HepG2 (cell line): ENCODE measurements at regions not wholly inside any gene's neighbourhood (a gene's known extent, or its start where the extent isn't known, plus 50 kb on each side); places are given as distances from the start of the nearest gene placed in this dataset.

Experiments used
- ATAC-seq: fragments of 200-7000 bp; cut with Tn5 transposase; 3 replicates; pipeline ENCODE4 v1.9.1; 2020; ENCODE audit warnings: mild to moderate bottlenecking, moderate library complexity
- BruUV-seq: library from RNA; stranded (reverse); fragments of 400-500 nt; replicated peaks from 2 replicates; lab custom pipeline; 2021; lab: Mats Ljungman, UMichigan
- CTCF ChIA-PET: fragments of 300-600 bp; formaldehyde crosslinking; extraction: SDS; loops from one replicate; lab custom pipeline; 2021; ENCODE audit warnings: low total read pairs, inconsistent platforms, low intra/inter-chr PET ratio; lab: Yijun Ruan, JAX
- POLR2A ChIA-PET: fragments of 350-600 bp; sonication (Branson Sonifier 250); formaldehyde crosslinking; loops from one replicate; lab custom pipeline; 2020; ENCODE audit warnings: antibody characterized with exemption, inconsistent platforms; lab: Yijun Ruan, JAX
- DNase-seq: peaks from one replicate; pipeline ENCODE4 v3.0.0-alpha.2; 2015; ENCODE audit warnings: low spot score
- FAIRE-seq: peaks from 3 replicates; lab custom pipeline; 2011; peaks lifted over from hg19 to GRCh38; lab: Jason Lieb, UNC
- H2AFZ ChIP-seq: one replicate; pipeline ENCODE4 v1.6.1; 2011; ENCODE audit warnings: low read length, inconsistent platforms
- H3K27ac ChIP-seq: fragments of 300-600 bp; 3 replicates; pipeline ENCODE4 v1.8.0; 2011; ENCODE audit warnings: mixed run types, mild to moderate bottlenecking, mixed read lengths, low read length, inconsistent platforms; ENCODE audit not compliant: insufficient read depth; ENCODE audit errors: extremely low read length
- H3K27me3 ChIP-seq, 2 experiments: fragments of 200-600 bp in 1 of 2; 2 replicates in 1 of 2; 3 replicates in 1 of 2; pipeline versions ENCODE4 v1.6.0 to v1.8.0; 2011; ENCODE audit warnings: low read length in 2 of 2, mild to moderate bottlenecking in 2 of 2, moderate library complexity in 2 of 2, inconsistent platforms in 1 of 2; ENCODE audit not compliant: insufficient read depth in 2 of 2, control insufficient read depth in 1 of 2
- H3K36me3 ChIP-seq, 2 experiments: fragments of 200-600 bp in 1 of 2; replicated peaks in 1 of 2; 2 replicates in 1 of 2; 3 replicates in 1 of 2; pipeline versions ENCODE4 v1.5.1 to v1.8.0; 2011; ENCODE audit warnings: low read length in 2 of 2, inconsistent platforms in 1 of 2; ENCODE audit not compliant: insufficient read depth in 2 of 2, control insufficient read depth in 1 of 2
- H3K4me1 ChIP-seq: 2 replicates; pipeline ENCODE4 v1.5.1; 2012; ENCODE audit warnings: low read length, inconsistent platforms; ENCODE audit not compliant: insufficient read depth
- H3K4me2 ChIP-seq: 2 replicates; pipeline ENCODE4 v1.6.0; 2011; ENCODE audit warnings: low read depth, low read length, inconsistent platforms
- H3K4me3 ChIP-seq, 3 experiments: fragments of 200-600 bp in 1 of 3; sonication (generic), shearing (Covaris generic) in 1 of 3; replicated peaks in 1 of 3; 2 replicates each; pipeline ENCODE4 v1.5.1; 2011 to 2016; ENCODE audit warnings: low read length in 3 of 3, inconsistent platforms in 2 of 3, low read depth in 2 of 3, mild to moderate bottlenecking in 2 of 3, control low read depth in 1 of 3, mixed read lengths in 1 of 3; ENCODE audit not compliant: insufficient read depth in 1 of 3
- H3K79me2 ChIP-seq: one replicate; pipeline ENCODE4 v1.6.1; 2011; ENCODE audit warnings: low read length, inconsistent platforms; ENCODE audit not compliant: insufficient read depth
- H3K9ac ChIP-seq: 2 replicates; pipeline ENCODE4 v1.6.0; 2011; ENCODE audit warnings: mild to moderate bottlenecking, low read depth, low read length, inconsistent platforms; ENCODE audit not compliant: insufficient read depth
- H3K9me3 ChIP-seq: 2 replicates; pipeline ENCODE4 v1.5.1; 2012; ENCODE audit warnings: mild to moderate bottlenecking, low read length
- H4K20me1 ChIP-seq: 2 replicates; pipeline ENCODE4 v1.6.0; 2011; ENCODE audit warnings: inconsistent platforms, mild to moderate bottlenecking, low read length, moderate library complexity; ENCODE audit not compliant: insufficient read depth
- ARID2 ChIP-seq: sonication (generic); formaldehyde crosslinking; IDR thresholded peaks from 2 replicates; pipeline ENCODE4 v1.8.1; 2022; ENCODE audit warnings: mild to moderate bottlenecking, missing genetic modification reagents, borderline replicate concordance
- ATF7 ChIP-seq, 2 experiments: fragments of 450-650 bp in 1 of 2; sonication (generic) in 1 of 2; formaldehyde crosslinking in 1 of 2; IDR thresholded peaks; 2 replicates each; pipeline versions ENCODE4 v1.4.0 to v1.6.1; 2016 to 2020; ENCODE audit warnings: antibody characterized with exemption in 1 of 2, mild to moderate bottlenecking in 1 of 2, missing genetic modification reagents in 1 of 2
- EZH2 ChIP-seq: conservative IDR thresholded peaks from 2 replicates; pipeline ENCODE4 v1.6.1; 2012; ENCODE audit warnings: mild to moderate bottlenecking, low read depth, low read length, moderate library complexity
- ISX ChIP-seq: sonication (generic); formaldehyde crosslinking; conservative IDR thresholded peaks from 2 replicates; pipeline ENCODE4 v1.5.0; 2020; ENCODE audit warnings: missing genetic modification reagents
- PCBP2 ChIP-seq: fragments of 200-400 bp; formaldehyde crosslinking; optimal IDR thresholded peaks from 2 replicates; pipeline ENCODE3; 2018; ENCODE audit warnings: low read length, low read depth; ENCODE audit not compliant: poor library complexity, severe bottlenecking
- PITX1 ChIP-seq: sonication (generic); formaldehyde crosslinking; IDR thresholded peaks from 2 replicates; pipeline ENCODE4 v1.5.1; 2020; ENCODE audit warnings: mild to moderate bottlenecking, missing genetic modification reagents
- SP2 ChIP-seq: sonication (generic); formaldehyde crosslinking; IDR thresholded peaks from 2 replicates; pipeline ENCODE4 v1.5.1; 2020; ENCODE audit warnings: mild to moderate bottlenecking, missing genetic modification reagents
- SRF ChIP-seq: IDR thresholded peaks from 2 replicates; pipeline ENCODE4 v1.6.1; 2011; ENCODE audit warnings: mild to moderate bottlenecking, low read depth, low read length, moderate library complexity
- ZFP90 ChIP-seq: sonication (generic); formaldehyde crosslinking; IDR thresholded peaks from 2 replicates; pipeline ENCODE4 v1.8.0; 2022; ENCODE audit warnings: missing genetic modification reagents, mild to moderate bottlenecking, inconsistent platforms, borderline replicate concordance
- ZMYM2 ChIP-seq: sonication (generic); formaldehyde crosslinking; IDR thresholded peaks from 2 replicates; pipeline ENCODE4 v1.8.0; 2022; ENCODE audit warnings: mild to moderate bottlenecking, missing genetic modification reagents
- ZNF343 ChIP-seq: sonication (generic); formaldehyde crosslinking; IDR thresholded peaks from 2 replicates; pipeline ENCODE4 v1.4.0; 2020; ENCODE audit warnings: mild to moderate bottlenecking, missing genetic modification reagents
- ZNF350 ChIP-seq: sonication (generic); formaldehyde crosslinking; IDR thresholded peaks from 2 replicates; pipeline ENCODE4 v1.4.0; 2020; ENCODE audit warnings: mild to moderate bottlenecking, low read depth, missing genetic modification reagents, borderline replicate concordance
- ZNF354B ChIP-seq: sonication (generic); formaldehyde crosslinking; IDR thresholded peaks from 2 replicates; pipeline ENCODE4 v1.8.0; 2022; ENCODE audit warnings: mild to moderate bottlenecking, missing genetic modification reagents
- ZNF703 ChIP-seq: sonication (generic); formaldehyde crosslinking; IDR thresholded peaks from 2 replicates; pipeline ENCODE4 v1.5.1; 2020; ENCODE audit warnings: missing genetic modification reagents, mild to moderate bottlenecking, moderate library complexity, borderline replicate concordance
- ZNF792 ChIP-seq: IDR thresholded peaks from 2 replicates; pipeline ENCODE4 v1.6.1; 2016
- WGBS: methylation state at CpG from one replicate; pipeline ENCODE4 v1.1.6; 2017; ENCODE audit warnings: low lambda C conversion rate; 5-methylcytosine and 5-hydroxymethylcytosine counted together
- in situ Hi-C: cut with HindIII; loops from 2 replicates; pipeline ENCODE4 v1.10.0; 2017; ENCODE audit warnings: low pct_unique_long_range_greater_than_20kb; ENCODE audit not compliant: extremely low pct_ligation_motif_present
- intact Hi-C: fragments of 100-400 bp; cut with micrococcal nuclease; formaldehyde crosslinking; loops from one replicate; pipeline ENCODE4 v1.10.0; 2022; ENCODE audit not compliant: unreplicated experiment

- Histone ChIP-seq H2AFZ (no peak overlapping the region), H3K79me2 (no peaks in the 10 kb centered on the region), H3K4me2 (no peak overlapping the region), H3K4me3 (no peak overlapping the region), H4K20me1 (no peaks in the 10 kb centered on the region; the same call in none of the 2 replicates), H3K27me3 (peaks cover 4 to 34% of the 10 kb centered on the region in 2 experiments; a peak in 4 of 5 replicates), H3K4me1 (no peaks in the 10 kb centered on the region), H3K9ac (no peak overlapping the region)
- no TSS peak for BruUV-seq
- POLR2A ChIA-PET: no interaction called here
- ATAC-seq: no peak
- intact Hi-C loops (no loop called here), in situ Hi-C loops (no loop called here)
- no peak for DNase-seq
- TF ChIP-seq ZFP90 (no peak), SRF (no peak), ARID2 (CRISPR knock-in tag) (no peak), ZNF792 (no peak), EZH2 (no peak), SP2 (no peak), ZNF350 (CRISPR knock-in tag) (no peak), ZMYM2 (CRISPR knock-in tag) (no peak), ATF7 (IDR thresholded peaks at IDR 0.05) (no peak), ATF7 (CRISPR knock-in tag; IDR thresholded peaks at IDR 0.05) (no peak), ZNF343 (no peak), ZNF703 (no peak), ISX (no peak), PITX1 (no peak), ZNF354B (CRISPR knock-in tag) (no peak), PCBP2 (no peak)
- TF ChIP-seq, all 625 proteins: peak for 0
- H3K9me3 ChIP-seq: no peaks in the 10 kb centered on the region
- CTCF ChIA-PET: no interaction called here
- no peaks in the 10 kb centered on the region for H3K36me3 ChIP-seq
- WGBS: 3% methylated on average over 2 of the region's 2 CpGs
- no peak overlapping the region for H3K27ac ChIP-seq
- no peak for FAIRE-seq
Observed at GRCh38 chr15:69675731-69676130, 223.1 kb downstream of the RPLP1 start.
